GM19043 (cell line): ENCODE measurements at regions not wholly inside any gene's neighbourhood (a gene's known extent, or its start where the extent isn't known, plus 50 kb on each side); places are given as distances from the start of the nearest gene placed in this dataset.

Source experiments
- ATAC-seq: cut with Tn5 transposase; IDR thresholded peaks from one replicate; pipeline ENCODE4 v1.9.1; 2021; ENCODE audit warnings: low read depth; ENCODE audit not compliant: unreplicated experiment

DNA sequence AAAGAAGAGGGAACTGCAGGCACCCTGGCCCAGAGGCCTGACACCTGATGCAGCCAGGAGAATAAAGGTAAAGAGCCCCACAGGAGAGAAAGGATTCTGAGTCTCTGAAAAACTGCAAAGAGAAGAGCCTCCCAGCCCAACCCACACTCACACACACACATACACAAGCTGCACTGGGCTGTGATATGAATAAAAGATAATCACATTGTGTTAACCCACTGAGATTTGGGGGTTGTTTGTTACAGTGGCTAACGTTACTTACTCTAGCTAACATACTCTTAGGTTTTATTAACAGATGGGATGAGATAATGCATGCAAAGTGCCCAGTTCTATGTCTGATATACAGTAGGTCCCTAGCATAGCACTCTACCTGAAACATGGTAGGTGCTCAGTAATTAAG is 554.4 kb downstream of the CD83 start:
- ATAC-seq: no peak

GRCh38 chr6:14673201-14673600 is 555.6 kb downstream of the CD83 start:
- ATAC-seq: no peak

DNA sequence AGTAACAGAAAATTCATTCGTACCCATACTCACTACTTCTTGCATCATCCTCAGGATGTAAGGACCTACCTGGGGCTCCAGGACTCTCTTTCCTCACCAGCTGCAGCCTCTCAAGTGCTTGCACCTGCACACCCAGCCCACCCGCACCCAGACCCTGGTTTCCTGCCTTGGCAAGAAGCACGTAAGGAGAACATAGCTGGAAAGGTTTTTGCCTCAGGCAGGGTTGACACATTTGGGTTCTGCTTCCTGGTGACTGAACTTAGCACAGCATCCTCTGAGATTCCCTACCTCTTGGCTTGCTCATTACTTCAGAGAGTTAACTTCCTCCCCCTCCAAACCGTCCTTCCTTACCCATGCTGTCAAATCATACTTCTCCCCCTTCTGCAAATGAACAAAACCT is 556.9 kb downstream of the CD83 start:
- ATAC-seq: no peak

DNA sequence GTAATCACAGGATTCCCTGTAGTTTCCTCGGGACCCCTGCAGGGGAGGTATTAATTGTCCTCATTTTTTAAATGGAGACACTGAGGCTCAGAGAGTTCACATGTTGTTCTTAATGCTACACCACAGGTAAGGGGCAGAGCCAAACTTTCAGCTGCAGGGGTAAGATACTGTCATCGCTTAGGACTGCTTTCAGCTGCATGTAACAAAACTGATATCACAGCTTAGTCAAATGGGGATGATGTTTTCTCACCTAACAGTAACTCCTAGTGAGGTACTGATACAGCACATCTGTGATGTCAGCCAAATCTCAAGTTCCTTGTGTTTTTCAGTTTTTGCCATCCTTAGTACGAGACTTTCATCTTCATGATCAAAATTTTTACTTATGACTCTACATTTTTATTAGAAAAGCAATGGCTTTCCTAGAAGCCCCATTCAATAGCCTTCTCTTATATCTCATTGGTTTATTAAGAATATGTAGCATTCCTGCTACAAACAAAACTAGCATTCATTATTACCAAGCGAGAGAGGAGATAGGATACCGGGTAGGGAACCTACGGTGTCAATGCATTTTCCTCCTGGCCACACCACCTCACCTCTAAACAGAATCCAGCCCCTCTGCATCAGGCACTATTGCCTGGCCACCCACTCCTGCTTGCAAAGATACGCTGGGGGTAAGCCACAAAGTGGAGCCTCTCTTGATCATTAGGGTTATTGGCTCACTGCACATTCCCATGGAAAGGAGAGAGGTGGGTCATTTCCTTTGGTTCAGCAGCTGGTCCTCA is 557.5 kb downstream of the CD83 start:
- ATAC-seq: no peak

DNA sequence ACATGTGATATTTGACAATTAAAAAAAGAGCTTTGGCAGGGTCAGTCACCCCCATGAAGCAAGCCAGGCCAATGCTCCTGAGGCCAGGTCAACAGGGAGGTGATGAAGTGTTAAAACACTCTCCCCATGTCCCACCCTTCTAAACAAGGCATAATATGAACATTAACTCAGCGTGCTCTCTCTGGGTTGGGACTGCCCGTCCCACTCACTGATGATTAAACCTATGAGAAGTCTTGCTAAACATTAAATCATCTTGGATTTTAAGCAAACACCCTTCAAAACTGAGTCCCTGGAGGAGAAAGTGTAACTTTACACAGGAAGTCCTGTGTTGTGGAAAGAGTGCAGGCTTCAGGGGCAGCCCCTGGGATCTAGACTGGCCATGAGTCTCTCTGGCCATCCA is 558.5 kb downstream of the CD83 start:
- no peak for ATAC-seq

GRCh38 chr6:14676977-14677781 is 559.6 kb downstream of the CD83 start:
- no peak for ATAC-seq

- no peak for ATAC-seq
Measured at GRCh38 chr6:14681699-14682487, 564.0 kb upstream of the JARID2 start.

GRCh38 chr6:14682812-14683211 is 563.1 kb upstream of the JARID2 start:
- no peak for ATAC-seq

DNA sequence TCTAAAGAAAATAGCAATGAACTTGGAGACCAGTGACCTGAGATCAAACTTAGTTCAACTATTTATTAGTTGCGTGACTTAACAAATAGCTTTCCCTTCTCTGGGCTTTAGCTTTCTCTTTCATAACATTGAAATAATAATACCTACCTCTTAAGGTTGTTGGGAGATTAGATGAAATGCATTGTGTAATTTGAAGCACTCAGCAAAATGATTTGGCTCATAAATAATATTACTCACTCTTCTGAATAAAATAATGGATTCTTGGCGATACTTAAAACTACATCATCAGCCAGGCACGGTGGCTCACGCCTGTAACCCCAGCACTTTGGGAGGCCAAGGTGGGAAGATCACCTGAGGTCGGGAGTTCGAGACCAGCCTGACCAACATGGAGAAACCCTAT is 556.2 kb upstream of the JARID2 start:
- ATAC-seq: no peak

DNA sequence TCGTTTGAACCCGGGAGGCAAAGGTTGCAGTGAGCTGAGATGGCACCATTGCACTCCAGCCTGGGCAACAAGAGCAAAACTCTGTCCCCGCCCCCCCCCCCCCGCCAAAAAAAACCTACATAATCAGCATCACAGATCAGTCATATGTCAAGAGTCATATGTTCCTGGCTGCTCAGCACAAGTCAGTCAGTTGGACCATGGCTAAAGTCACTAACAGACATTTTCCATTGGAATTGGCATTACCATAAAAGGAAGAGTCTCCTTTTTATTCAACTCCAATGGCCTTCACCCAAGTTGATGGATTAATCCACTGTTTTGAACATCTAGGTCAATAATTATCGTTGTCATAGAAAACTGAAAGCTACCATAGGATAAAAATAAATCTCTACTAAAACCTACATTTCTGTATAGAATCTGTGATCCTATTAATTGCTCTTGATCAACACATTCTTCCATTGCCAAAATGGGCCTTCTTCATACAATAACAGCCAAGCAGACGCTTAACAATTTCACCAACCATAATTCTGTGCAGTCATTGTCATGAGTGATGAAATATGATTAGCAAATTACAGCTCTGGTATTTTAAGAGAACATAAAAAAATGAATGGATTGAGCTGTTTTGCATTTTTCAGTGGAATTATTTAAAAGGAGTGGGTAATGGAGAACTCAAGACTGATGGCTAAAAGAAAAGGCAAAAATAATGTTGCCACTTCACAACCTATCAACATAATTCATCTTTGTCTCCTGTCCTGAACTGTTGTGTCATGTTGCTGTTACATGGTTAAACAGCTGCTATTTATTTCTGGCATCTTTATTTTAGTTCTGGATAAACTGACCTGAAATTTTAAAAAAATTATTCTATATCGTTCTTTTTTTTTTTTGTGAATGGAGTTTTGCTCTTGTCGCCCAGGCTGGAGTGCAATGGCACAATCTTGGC is 555.5 kb upstream of the JARID2 start:
- ATAC-seq: no peak

DNA sequence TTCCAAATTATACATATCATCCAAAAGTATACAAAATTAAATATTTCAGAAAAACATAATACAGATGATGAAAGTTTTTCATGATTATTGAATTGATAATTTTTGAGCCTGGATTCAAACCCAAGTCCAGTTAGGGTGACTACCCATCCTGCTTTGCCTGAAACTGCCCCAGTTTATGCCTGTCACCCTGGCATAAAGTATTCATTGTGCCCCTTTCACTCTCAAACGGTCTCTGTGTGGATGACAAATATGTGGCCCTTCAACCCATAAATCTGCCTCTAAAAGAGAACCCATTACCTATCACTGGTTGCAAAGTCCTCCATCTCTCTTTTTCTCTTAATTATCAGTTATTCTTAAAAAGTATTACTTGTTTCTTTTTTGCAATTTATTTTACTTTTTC is 553.7 kb upstream of the JARID2 start:
- no peak for ATAC-seq

- ATAC-seq: no peak
Measured at GRCh38 chr6:14693301-14694192, 552.3 kb upstream of the JARID2 start.

DNA sequence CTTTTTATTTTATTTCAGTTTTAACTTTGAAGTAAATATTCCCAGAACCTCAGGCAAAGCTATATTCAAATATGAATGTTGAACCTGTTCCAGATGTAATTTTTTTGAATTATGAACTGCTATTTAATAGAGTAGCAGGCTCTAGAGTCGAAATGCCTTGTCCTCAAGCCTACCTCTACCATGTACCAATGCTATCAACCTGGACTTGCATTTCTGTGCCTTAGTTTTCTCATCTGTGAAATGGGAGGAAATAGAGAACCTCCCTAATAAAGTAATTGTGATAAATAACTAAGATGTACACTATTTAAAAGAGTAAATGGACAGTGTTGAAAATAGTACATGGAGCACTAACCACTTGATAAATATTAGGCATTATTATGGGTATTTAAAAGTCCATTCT is 551.6 kb upstream of the JARID2 start:
- ATAC-seq: no peak

DNA sequence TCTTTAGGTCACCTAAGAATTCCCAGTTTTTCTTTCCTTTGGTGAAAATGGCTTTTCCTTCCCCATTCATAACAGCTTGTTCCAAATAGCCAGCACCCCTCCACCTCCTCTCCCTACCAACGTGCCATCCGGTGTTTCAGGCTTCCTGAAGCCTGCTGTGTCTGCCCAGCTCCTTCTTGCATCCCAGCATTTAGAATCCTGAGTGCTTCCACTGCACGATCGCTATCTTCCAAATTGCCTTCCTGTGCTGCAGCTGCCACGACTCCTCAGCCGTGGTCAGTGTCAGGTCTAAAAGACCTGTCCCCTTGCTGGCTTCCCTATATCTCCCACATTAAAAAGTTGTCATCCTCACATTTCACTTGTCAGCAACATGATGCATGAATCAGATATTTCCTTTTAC is 550.3 kb upstream of the JARID2 start:
- ATAC-seq: no peak

- no peak for ATAC-seq
Measured at GRCh38 chr6:14696367-14696766, 549.5 kb upstream of the JARID2 start.

DNA sequence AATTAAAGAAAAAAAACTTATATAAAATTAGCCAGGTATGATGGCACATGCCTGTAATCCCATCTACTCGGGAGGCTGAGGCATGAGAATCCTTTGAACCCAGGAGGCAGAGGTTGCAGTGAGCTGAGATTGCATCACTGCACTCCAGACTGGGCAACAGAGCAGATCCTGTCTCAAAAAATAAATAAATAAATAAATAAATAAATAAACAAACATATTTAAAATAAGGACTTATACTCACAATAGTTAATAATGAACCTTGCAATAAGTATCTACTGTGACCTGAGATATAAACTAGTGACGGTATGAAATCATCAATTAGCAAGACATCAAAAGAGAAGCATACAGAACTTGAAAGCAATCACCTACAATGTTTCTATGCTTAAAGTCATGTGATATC is 548.4 kb upstream of the JARID2 start:
- no peak for ATAC-seq

- ATAC-seq: no peak
Measured at GRCh38 chr6:14699803-14700601, 545.9 kb upstream of the JARID2 start.

DNA sequence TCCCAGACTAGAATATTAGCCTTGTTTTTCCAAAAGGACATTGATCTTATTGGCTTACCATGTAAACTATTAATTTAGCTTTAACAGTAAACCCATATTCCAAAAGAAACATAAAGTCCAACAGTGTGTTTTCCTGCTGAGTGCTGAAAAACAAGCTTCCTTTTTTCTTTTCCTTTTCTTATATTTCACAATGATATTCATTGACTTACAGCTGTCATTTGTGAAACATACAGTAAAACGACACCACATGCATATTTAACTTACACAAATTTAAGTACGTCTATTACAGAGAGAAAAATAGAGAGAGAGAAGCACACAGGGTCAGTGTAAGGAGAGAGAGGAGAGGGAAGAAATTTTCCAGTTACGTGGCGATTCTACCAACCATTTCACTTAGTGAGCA is 543.9 kb upstream of the JARID2 start:
- ATAC-seq: no peak
